Gastrocnemius medialis (tissue), 4 donors: ENCODE measurements at regions not wholly inside any gene's neighbourhood (a gene's known extent, or its start where the extent isn't known, plus 50 kb on each side); places are given as distances from the start of the nearest gene placed in this dataset.

Experiments used
- CTCF ChIP-seq, 5 experiments: fragments of 450-650 bp in 3 of 5; fragments of 200-600 bp in 2 of 5; sonication (generic) in 2 of 5; IDR thresholded peaks in 4 of 5; conservative IDR thresholded peaks in 1 of 5; 1 replicate in 4 of 5; 2 replicates in 1 of 5; pipeline ENCODE4 v1.5.1; 2016 to 2019; ENCODE audit warnings: antibody characterized with exemption in 5 of 5, mild to moderate bottlenecking in 3 of 5, moderate library complexity in 3 of 5
- POLR2A ChIP-seq, 2 donors: fragments of 450-650 bp; IDR thresholded peaks; one replicate each; pipeline ENCODE4 v1.6.1; 2017; ENCODE audit warnings: antibody characterized with exemption in 2 of 2, mild to moderate bottlenecking in 2 of 2, moderate library complexity in 2 of 2

GRCh38 chr21:28791595-28792282 is 200.9 kb downstream of the LTN1 start:
- TF ChIP-seq CTCF (IDR thresholded peaks at IDR 0.05 in 4 of 5, conservative IDR thresholded peaks at IDR 0.05 in 1 of 5) (no peak), POLR2A (IDR thresholded peaks at IDR 0.05) (no peak)
